Chondrocyte (in vitro differentiated cells): ENCODE measurements at regions not wholly inside any gene's neighbourhood (a gene's known extent, or its start where the extent isn't known, plus 50 kb on each side); places are given as distances from the start of the nearest gene placed in this dataset.
"Not testable (repeated sequence)": the region's sequence is repeated elsewhere in the genome, so short reads cannot be mapped to it uniquely, and the experiment has no call there.

Experiments used
- DNase-seq: peaks from one replicate; pipeline ENCODE4 v3.0.0; 2021; ENCODE audit warnings: mixed read lengths, low spot score
- H3K27ac Mint-ChIP-seq: one replicate; pipeline ENCODE4 v1.8.0; 2021; ENCODE audit warnings: mild to moderate bottlenecking, moderate library complexity, mixed read lengths; ENCODE audit not compliant: unreplicated experiment
- H3K27me3 Mint-ChIP-seq: 2 replicates; pipeline ENCODE4 v1.8.0; 2021; ENCODE audit warnings: low read depth, mixed read lengths
- H3K36me3 Mint-ChIP-seq: 2 replicates; pipeline ENCODE4 v1.8.0; 2021; ENCODE audit warnings: low read depth, mixed read lengths
- H3K4me1 Mint-ChIP-seq: 2 replicates; pipeline ENCODE4 v1.8.0; 2021; ENCODE audit warnings: low read depth, mild to moderate bottlenecking, mixed read lengths
- H3K4me3 Mint-ChIP-seq: one replicate; pipeline ENCODE4 v1.8.0; 2021; ENCODE audit warnings: mild to moderate bottlenecking, moderate library complexity, mixed read lengths; ENCODE audit not compliant: unreplicated experiment
- H3K9me3 Mint-ChIP-seq: 2 replicates; pipeline ENCODE4 v1.8.0; 2021; ENCODE audit warnings: low read depth, mixed read lengths
- TF ChIP-seq, protein P1 (sequence below): fragments of 200-600 bp; sonication (generic); IDR thresholded peaks from 2 replicates; pipeline ENCODE4 v1.5.0; 2021; ENCODE audit warnings: antibody characterized with exemption, mild to moderate bottlenecking, moderate library complexity

DNA sequence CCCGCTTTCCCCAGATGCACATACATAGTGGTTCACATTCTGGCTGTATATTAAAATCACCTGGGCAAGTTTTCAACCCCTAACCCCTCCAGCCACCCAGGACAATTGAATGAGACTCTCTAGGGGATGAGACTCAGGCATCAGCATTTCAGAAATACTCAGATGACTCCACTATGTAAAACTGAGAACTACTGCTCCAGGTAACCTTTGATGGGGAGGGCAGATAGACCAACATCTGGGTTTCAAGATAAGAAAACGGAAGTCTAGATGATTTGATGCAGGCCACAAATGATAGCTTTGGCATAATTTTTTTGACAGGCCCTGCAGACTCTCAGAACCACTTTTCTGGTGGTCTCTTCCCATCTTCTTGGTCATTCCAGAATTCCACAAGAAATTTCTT, 341.1 kb downstream of the EMP1 start:
- Mint-ChIP-seq H3K4me3 (no peak overlapping the region), H3K4me1 (no peaks in the 10 kb centered on the region), H3K9me3 (no peaks in the 10 kb centered on the region), H3K27ac (no peak overlapping the region), H3K36me3 (no peaks in the 10 kb centered on the region), H3K27me3 (peaks cover 17% of the 10 kb centered on the region)
- TF ChIP-seq, protein P1, sequence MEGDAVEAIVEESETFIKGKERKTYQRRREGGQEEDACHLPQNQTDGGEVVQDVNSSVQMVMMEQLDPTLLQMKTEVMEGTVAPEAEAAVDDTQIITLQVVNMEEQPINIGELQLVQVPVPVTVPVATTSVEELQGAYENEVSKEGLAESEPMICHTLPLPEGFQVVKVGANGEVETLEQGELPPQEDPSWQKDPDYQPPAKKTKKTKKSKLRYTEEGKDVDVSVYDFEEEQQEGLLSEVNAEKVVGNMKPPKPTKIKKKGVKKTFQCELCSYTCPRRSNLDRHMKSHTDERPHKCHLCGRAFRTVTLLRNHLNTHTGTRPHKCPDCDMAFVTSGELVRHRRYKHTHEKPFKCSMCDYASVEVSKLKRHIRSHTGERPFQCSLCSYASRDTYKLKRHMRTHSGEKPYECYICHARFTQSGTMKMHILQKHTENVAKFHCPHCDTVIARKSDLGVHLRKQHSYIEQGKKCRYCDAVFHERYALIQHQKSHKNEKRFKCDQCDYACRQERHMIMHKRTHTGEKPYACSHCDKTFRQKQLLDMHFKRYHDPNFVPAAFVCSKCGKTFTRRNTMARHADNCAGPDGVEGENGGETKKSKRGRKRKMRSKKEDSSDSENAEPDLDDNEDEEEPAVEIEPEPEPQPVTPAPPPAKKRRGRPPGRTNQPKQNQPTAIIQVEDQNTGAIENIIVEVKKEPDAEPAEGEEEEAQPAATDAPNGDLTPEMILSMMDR: no peak
- no peak for DNase-seq

DNA sequence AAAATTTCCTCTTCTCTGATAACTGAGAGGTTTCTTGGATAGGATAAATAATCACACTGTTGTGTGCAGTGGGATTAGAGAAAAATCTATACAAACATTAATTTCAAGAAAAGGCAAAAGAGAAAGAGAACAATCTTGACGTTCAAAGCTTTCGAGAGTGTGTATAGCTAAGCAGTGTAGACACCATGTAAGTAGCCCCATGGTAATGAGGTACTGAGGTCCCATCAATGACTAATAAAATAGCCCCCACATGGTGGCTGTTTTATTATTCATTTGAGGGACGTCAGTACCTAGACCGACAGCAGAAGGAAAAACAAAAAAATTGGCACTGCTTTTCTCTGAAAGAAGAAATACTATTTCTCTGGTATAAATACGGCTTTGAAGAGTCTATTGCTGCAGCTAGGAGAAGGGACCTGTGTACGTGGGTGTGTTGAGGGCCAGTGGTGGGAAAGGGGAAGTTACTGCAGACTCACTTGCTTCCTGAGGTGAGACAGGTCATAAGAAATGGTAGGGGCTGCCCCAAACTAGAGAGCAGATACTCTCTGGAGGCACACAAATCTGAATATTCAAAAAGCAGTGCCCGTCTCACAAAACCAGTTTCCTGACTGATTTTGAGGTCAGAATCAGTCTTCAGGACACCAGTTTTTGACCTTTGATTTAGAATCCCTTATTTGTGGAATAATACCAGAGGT, 339.8 kb downstream of the EMP1 start:
- H3K27ac Mint-ChIP-seq: no peak overlapping the region
- H3K4me3 Mint-ChIP-seq: no peak overlapping the region
- DNase-seq: no peak
- peaks cover 17% of the 10 kb centered on the region for H3K27me3 Mint-ChIP-seq
- H3K36me3 Mint-ChIP-seq: no peaks in the 10 kb centered on the region
- no peaks in the 10 kb centered on the region for H3K9me3 Mint-ChIP-seq
- TF ChIP-seq, protein P1: no peak
- H3K4me1 Mint-ChIP-seq: no peaks in the 10 kb centered on the region

DNA sequence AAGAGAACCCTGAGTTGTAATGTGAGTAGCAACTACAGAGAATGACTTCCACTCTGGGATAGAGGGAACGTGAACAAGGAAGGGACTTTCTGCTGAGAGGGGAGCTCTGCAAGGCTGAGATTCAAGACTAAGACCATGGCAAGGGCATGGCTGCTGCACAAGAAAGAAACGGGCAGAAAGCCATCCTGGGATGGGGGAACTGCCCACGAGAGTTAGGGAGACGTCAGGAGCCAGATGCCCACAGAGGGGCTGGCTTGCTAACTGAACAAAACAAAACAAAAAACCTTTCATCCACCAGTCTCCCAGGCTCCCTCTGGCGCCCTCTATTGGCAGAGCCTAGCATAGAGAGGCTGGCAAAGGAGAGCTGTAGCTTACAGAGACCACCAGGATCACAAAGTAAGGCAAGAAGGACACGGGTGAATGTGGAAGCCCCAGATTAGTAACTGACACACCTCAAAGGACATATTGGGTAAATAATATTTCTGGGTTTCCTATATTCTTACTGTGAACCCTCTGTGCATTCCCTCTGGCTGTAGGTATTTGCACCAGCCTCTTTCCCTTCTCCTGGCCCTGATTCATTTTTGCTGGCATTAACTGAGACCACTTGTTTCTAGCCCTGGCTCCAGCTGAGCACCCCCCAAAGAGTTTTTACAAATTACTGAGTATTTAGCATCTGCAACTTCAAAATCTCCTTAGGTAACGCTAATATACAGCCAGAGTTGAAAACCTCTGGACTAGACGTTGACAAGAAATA, 338.3 kb downstream of the EMP1 start:
- no peak overlapping the region for H3K27ac Mint-ChIP-seq
- DNase-seq: no peak
- H3K4me1 Mint-ChIP-seq: no peaks in the 10 kb centered on the region
- TF ChIP-seq, protein P1: peak; percentile 86
- no peak overlapping the region for H3K4me3 Mint-ChIP-seq
- H3K27me3 Mint-ChIP-seq: peaks cover 18% of the 10 kb centered on the region
- H3K36me3 Mint-ChIP-seq: no peaks in the 10 kb centered on the region
- H3K9me3 Mint-ChIP-seq: no peaks in the 10 kb centered on the region

DNA sequence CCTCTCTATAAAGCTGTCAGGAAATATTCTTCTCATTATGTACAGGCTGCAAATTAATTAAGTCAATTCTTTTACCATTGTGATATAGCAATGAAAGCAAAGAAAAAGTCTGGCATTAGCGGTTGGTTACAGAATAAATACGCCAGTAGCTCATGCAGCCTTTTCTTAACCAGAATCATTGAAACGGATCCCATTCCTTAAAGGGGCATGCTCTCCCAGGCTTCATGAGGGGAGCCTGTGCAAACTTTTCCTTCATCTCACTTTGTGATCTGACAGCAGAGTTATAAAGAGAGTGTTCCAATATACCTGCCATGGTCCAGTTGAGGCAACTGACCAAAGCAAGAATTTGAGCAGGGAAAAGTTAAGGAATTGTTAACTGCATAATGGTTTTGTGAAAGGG, 337.7 kb downstream of the EMP1 start:
- H3K36me3 Mint-ChIP-seq: no peaks in the 10 kb centered on the region
- no peak overlapping the region for H3K4me3 Mint-ChIP-seq
- no peaks in the 10 kb centered on the region for H3K9me3 Mint-ChIP-seq
- no peak for DNase-seq
- TF ChIP-seq, protein P1: no peak
- H3K4me1 Mint-ChIP-seq: no peaks in the 10 kb centered on the region
- no peak overlapping the region for H3K27ac Mint-ChIP-seq
- peaks cover 18% of the 10 kb centered on the region for H3K27me3 Mint-ChIP-seq

DNA sequence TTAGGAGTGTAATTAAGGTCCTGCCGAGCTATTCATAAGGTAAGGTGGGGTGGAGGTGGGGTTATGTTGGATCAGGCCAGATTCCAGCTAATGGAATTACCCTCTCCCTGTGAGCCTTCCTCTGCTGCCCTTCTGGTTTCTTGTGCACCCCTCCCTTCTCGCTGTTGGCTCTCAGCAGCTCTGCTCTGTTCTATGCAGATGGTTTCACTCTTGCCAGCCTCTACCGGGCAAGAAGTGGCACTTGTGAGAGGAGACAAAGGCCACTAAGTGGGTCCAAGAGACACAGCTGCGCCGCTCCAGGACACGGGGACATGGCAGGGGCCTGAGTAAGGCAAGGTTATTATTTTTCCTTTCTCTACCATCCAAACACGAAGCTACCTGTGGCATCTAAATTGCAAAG, 334.4 kb downstream of the EMP1 start:
- H3K9me3 Mint-ChIP-seq: no peaks in the 10 kb centered on the region
- peaks cover 6% of the 10 kb centered on the region for H3K27me3 Mint-ChIP-seq
- H3K27ac Mint-ChIP-seq: no peak overlapping the region
- no peak for DNase-seq
- no peaks in the 10 kb centered on the region for H3K36me3 Mint-ChIP-seq
- no peak overlapping the region for H3K4me3 Mint-ChIP-seq
- H3K4me1 Mint-ChIP-seq: no peaks in the 10 kb centered on the region
- TF ChIP-seq, protein P1: no peak

DNA sequence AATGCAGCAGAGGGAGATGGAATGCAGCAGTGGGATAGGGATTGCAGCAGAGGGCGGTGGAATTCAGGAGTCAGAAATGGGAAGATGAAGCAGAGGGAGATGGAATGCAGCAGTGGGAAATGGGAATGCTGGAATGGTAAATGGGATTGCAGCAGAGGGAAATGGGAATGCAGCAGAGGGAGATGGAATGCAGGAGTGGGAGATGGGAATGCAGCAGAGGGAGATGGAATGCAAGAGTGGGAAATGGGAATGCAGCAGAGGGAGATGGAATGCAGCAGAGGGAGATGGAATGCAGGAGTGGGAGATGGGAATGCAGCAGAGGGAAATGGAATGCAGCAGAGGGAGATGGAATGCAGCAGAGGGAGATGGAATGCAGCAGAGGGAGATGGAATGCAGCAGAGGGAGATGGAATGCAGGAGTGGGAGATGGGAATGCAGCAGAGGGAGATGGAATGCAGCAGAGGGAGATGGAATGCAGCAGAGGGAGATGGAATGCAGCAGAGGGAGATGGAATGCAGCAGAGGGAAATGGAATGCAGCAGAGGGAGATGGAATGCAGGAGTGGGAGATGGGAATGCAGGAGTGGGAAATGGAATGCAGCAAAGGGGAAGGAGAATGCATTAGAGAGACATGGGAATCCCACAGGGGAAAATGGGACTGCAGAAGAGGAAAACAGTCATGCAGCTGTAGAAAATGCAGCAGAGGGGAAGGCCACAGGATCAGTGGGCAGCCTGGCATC, 329.8 kb downstream of the EMP1 start:
- not testable (repeated sequence) for H3K36me3 Mint-ChIP-seq, H3K9me3 Mint-ChIP-seq, H3K27me3 Mint-ChIP-seq, DNase-seq, H3K4me1 Mint-ChIP-seq, H3K4me3 Mint-ChIP-seq, H3K27ac Mint-ChIP-seq
